Liver (tissue), 7 donors: ENCODE measurements at regions not wholly inside any gene's neighbourhood (a gene's known extent, or its start where the extent isn't known, plus 50 kb on each side); places are given as distances from the start of the nearest gene placed in this dataset.

Source experiments
- DNase-seq: peaks from one replicate; pipeline ENCODE4 v3.0.0-alpha.2; 2017; ENCODE audit warnings: low spot score
- H3K27ac ChIP-seq, 2 donors: one replicate each; pipeline ENCODE4 v1.7.0; 2013; ENCODE audit warnings: inconsistent platforms in 2 of 2, low read length in 2 of 2, control low read depth in 1 of 2, low read depth in 1 of 2, mild to moderate bottlenecking in 1 of 2
- H3K27me3 ChIP-seq, 4 donors: one replicate each; pipeline versions ENCODE4 v1.6.1 to v1.7.0; 2013; ENCODE audit warnings: low read length in 3 of 4, inconsistent platforms in 1 of 4, mild to moderate bottlenecking in 1 of 4, moderate library complexity in 1 of 4; ENCODE audit not compliant: control insufficient read depth in 4 of 4, insufficient read depth in 4 of 4
- H3K36me3 ChIP-seq, 4 donors: one replicate each; pipeline versions ENCODE4 v1.6.1 to v1.7.0; 2013; ENCODE audit warnings: low read length in 3 of 4, mild to moderate bottlenecking in 3 of 4, low read depth in 1 of 4, moderate library complexity in 1 of 4; ENCODE audit not compliant: control insufficient read depth in 4 of 4, insufficient read depth in 3 of 4
- H3K4me1 ChIP-seq, 4 donors: one replicate each; pipeline versions ENCODE4 v1.6.1 to v1.7.0; 2013; ENCODE audit warnings: low read length in 3 of 4, mild to moderate bottlenecking in 3 of 4, moderate library complexity in 1 of 4; ENCODE audit not compliant: control insufficient read depth in 4 of 4, insufficient read depth in 4 of 4
- H3K4me3 ChIP-seq, 3 donors: one replicate each; pipeline versions ENCODE4 v1.6.1 to v1.7.0; 2013; ENCODE audit warnings: low read length in 3 of 3, control low read depth in 1 of 3, low read depth in 1 of 3, mild to moderate bottlenecking in 1 of 3
- H3K9ac ChIP-seq, 2 donors: one replicate each; pipeline ENCODE4 v1.7.0; 2013; ENCODE audit warnings: low read length in 2 of 2, mild to moderate bottlenecking in 2 of 2, moderate library complexity in 2 of 2, control low read depth in 1 of 2, low read depth in 1 of 2
- H3K9me3 ChIP-seq, 4 donors: one replicate each; pipeline versions ENCODE4 v1.6.1 to v1.7.0; 2013; ENCODE audit warnings: low read length in 3 of 4; ENCODE audit not compliant: control insufficient read depth in 4 of 4
- ATF3 ChIP-seq: IDR thresholded peaks from 2 replicates; pipeline ENCODE4 v1.6.1; 2016; ENCODE audit warnings: antibody characterized with exemption
- FOXA1 ChIP-seq: IDR thresholded peaks from 2 replicates; pipeline ENCODE4 v1.6.1; 2016; ENCODE audit warnings: antibody characterized with exemption
- FOXA2 ChIP-seq: IDR thresholded peaks from 2 replicates; pipeline ENCODE4 v1.6.1; 2016; ENCODE audit warnings: antibody characterized with exemption
- GABPA ChIP-seq, 2 donors: IDR thresholded peaks in 1 of 2; conservative IDR thresholded peaks in 1 of 2; 2 replicates each; pipeline ENCODE4 v1.6.1; 2016; ENCODE audit warnings: antibody characterized with exemption in 2 of 2, mild to moderate bottlenecking in 1 of 2, moderate library complexity in 1 of 2
- HNF4A ChIP-seq, 2 donors: conservative IDR thresholded peaks; 2 replicates each; pipeline ENCODE4 v1.6.1; 2016; ENCODE audit warnings: antibody characterized with exemption in 2 of 2, mild to moderate bottlenecking in 2 of 2
- HNF4G ChIP-seq: IDR thresholded peaks from 2 replicates; pipeline ENCODE4 v1.6.1; 2016; ENCODE audit warnings: antibody characterized with exemption
- MAX ChIP-seq: IDR thresholded peaks from 2 replicates; pipeline ENCODE4 v1.6.1; 2016; ENCODE audit warnings: antibody characterized with exemption
- NR2F2 ChIP-seq: IDR thresholded peaks from 2 replicates; pipeline ENCODE4 v1.6.1; 2016; ENCODE audit warnings: antibody characterized with exemption
- RAD21 ChIP-seq, 2 donors: IDR thresholded peaks; 2 replicates each; pipeline ENCODE4 v1.6.1; 2016; ENCODE audit warnings: antibody characterized with exemption in 2 of 2, mild to moderate bottlenecking in 2 of 2
- YY1 ChIP-seq: IDR thresholded peaks from 2 replicates; pipeline ENCODE4 v1.6.1; 2016; ENCODE audit warnings: antibody characterized with exemption, mild to moderate bottlenecking
- ZBTB33 ChIP-seq: IDR thresholded peaks from 2 replicates; pipeline ENCODE4 v1.6.1; 2016; ENCODE audit warnings: antibody characterized with exemption
- WGBS: extraction: QIAGEN DNeasy Blood & Tissue Kit; methylation state at CpG from one replicate; pipeline ENCODE4 v1.1.7; 2013; 5-methylcytosine and 5-hydroxymethylcytosine counted together
- donor health status: healthy.
- donor health status: healthy.
- donor health status: healthy.
- donor health status: healthy.

- peaks cover 0 to 4% (median 0%) of the 10 kb centered on the region in 4 donors for H3K27me3 ChIP-seq
- no peak overlapping the region for H3K4me3 ChIP-seq
- H3K27ac ChIP-seq = no peak overlapping the region
- H3K9ac ChIP-seq = no peak overlapping the region
- no peaks in the 10 kb centered on the region for H3K9me3 ChIP-seq
- H3K36me3 ChIP-seq = no peaks in the 10 kb centered on the region
- no peaks in the 10 kb centered on the region for H3K4me1 ChIP-seq
- WGBS = 76% methylated on average over 1 of the region's 1 CpG
- no peak for DNase-seq
- TF ChIP-seq GABPA (IDR thresholded peaks at IDR 0.05 in 1 of 2, conservative IDR thresholded peaks at IDR 0.05 in 1 of 2) = no peak
- no peak for TF ChIP-seq ZBTB33
- no peak for TF ChIP-seq YY1
These were observed 388.9 kb upstream of the MAN1A1 start for GRCh38 chr6:119738425-119738824.

GRCh38 chr6:119736296-119737021 lies 386.9 kb upstream of the MAN1A1 start:
- Histone ChIP-seq H3K4me1 (no peaks in the 10 kb centered on the region), H3K9ac (no peak overlapping the region), H3K36me3 (no peaks in the 10 kb centered on the region), H3K27me3 (peaks cover 0 to 6% (median 0%) of the 10 kb centered on the region in 4 donors), H3K27ac (no peak overlapping the region), H3K4me3 (no peak overlapping the region), H3K9me3 (no peaks in the 10 kb centered on the region)
- WGBS = 56% methylated on average over 4 of the region's 4 CpGs
- no peak for DNase-seq
- TF ChIP-seq MAX (no peak), RAD21 (IDR thresholded peaks at IDR 0.05) (no peak), YY1 (no peak), HNF4G (no peak), HNF4A (conservative IDR thresholded peaks at IDR 0.05) (no peak), NR2F2 (no peak), ATF3 (no peak), FOXA1 (no peak), GABPA (IDR thresholded peaks at IDR 0.05 in 1 of 2, conservative IDR thresholded peaks at IDR 0.05 in 1 of 2) (no peak), ZBTB33 (no peak)

GRCh38 chr6:119735530-119735929 lies 386.0 kb upstream of the MAN1A1 start:
- Histone ChIP-seq H3K9me3 (peaks cover 0 to under 1% (median 0%) of the 10 kb centered on the region in 4 donors), H3K27me3 (peaks cover 0 to 6% (median 0%) of the 10 kb centered on the region in 4 donors), H3K4me3 (no peak overlapping the region), H3K9ac (no peak overlapping the region), H3K27ac (no peak overlapping the region), H3K36me3 (no peaks in the 10 kb centered on the region), H3K4me1 (no peaks in the 10 kb centered on the region)
- TF ChIP-seq FOXA2 (no peak), FOXA1 (no peak)
- no peak for DNase-seq
- 77% methylated on average over 4 of the region's 4 CpGs for WGBS
